SHP77 (cell line): ENCODE measurements at regions not wholly inside any gene's neighbourhood (a gene's known extent, or its start where the extent isn't known, plus 50 kb on each side); places are given as distances from the start of the nearest gene placed in this dataset.

Experiments
- DNase-seq, 2 experiments: peaks; one replicate each; lab custom pipeline; 2025; lab: John Stamatoyannopoulos, UW

DNA sequence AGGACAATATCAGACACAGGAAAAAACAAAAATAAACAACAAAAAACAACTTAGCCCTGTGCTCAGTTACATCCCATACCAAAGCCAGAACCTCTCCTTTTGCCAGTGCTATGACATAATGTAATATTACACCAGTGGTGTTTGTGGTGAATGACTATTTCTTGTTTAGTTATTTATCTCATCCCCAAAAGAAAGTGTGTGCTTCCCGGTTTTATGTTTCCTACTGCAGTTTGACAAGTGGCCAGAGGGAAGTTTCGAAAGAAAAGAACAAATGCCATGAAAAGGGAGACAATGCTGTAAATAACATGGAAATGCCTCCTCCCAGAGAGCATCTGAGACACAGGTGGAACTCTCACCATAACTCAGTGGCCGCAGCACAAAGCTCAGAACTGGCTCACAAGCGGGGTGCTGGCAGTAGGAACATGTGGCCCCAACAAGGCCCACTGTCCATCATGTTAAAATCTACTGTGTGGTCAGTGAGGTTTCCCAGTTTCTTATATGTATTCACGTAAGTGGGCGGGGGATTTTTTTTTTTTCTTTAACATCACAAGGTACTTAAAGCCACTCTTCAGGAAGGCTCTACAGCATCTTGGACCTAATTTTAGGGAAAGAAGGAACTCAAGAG is 158.2 kb downstream of the BARHL2 start:
- DNase-seq, result no peak

DNA sequence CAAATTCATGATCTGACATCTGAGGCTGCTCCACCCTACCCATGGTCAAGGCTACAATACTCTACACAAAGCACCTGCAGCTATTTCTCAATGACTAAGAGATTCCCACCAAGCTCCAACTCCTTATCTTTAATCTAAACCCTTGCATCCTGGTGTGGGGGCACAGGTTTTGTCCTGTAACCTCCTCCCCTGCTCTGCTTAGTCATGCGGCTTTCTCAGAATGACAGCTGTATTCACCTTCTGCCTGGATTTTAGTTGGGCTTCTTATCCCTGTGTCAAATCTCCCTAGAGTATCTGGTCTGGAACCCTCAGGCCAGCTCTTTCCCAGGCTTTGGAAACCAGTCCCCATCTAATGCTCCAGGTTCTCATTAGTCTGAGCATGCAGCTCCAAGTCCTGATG is 159.0 kb downstream of the BARHL2 start:
- DNase-seq, result no peak

DNA sequence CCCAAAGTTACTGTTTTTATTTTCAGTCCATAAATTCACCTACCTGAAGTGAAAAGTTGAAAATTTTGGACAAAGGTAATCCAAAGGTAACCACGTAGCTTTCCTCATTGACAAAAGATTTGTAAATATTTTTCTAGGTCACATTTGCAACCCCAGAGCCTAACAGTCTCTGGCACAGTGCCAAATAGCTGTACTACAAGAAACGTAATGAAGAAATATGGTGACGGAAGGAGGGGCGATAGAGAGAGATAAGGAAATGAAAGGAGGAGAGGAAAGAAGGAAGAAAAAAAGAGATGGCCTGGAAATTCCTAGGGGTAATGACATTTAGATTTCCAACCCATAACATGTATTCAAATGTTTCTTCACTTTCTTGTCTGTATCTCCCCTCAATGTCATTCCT is 159.4 kb downstream of the BARHL2 start:
- DNase-seq, result no peak

DNA sequence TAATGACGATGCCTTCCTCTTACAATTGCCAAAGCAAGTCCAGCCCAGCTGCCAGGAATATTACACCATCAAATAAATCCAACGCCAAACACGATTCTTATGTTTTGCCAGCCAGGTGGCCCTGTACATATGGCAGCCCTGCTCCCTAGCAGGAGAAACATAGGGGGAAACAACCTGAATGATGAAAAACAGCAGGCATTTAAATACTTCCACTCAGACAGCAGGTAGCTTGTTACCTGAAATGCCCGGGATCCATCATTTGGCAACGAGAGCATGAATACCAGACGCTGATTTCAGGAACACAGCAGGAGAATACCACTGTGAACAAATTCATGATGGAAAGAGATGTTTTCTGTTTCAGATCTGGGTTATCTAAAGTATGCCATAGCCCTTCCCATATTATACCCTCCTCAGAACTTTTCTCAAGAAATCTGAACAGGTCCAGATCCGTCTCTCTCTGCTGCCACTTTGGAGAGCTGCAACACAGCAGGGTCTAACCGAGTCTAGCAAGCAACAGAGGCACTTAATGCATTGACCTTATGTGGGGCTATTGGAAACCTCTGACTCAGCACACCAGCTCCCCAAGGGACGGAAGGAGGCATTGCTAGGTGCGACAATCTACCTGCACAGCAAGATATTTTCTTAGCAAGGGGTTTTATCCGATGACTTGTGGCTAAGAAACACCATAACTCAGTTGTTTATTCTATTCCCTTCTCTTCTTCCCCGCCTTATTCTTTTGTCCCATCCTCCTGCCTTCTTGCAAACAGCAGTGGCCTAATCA is 166.3 kb downstream of the BARHL2 start:
- no peak for DNase-seq

DNA sequence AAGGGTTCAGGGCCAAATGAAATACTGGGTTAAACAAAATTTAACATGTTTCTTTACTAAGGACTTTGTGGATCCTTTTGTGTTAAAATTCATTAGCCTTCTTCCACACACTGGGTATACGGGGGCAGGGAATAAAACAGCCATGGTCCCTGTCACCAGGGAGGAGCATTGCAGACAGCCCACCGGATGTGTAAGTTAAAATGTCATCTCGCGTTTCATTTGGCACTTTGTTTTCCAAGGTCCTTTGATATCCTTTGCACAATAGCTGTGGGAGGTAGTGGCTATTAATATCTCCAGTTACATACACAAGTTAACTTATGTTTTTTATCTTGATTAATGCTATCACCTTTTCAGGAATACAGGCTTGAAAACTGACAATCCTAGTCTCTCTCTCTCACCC is 172.7 kb downstream of the BARHL2 start:
- no peak for DNase-seq

DNA sequence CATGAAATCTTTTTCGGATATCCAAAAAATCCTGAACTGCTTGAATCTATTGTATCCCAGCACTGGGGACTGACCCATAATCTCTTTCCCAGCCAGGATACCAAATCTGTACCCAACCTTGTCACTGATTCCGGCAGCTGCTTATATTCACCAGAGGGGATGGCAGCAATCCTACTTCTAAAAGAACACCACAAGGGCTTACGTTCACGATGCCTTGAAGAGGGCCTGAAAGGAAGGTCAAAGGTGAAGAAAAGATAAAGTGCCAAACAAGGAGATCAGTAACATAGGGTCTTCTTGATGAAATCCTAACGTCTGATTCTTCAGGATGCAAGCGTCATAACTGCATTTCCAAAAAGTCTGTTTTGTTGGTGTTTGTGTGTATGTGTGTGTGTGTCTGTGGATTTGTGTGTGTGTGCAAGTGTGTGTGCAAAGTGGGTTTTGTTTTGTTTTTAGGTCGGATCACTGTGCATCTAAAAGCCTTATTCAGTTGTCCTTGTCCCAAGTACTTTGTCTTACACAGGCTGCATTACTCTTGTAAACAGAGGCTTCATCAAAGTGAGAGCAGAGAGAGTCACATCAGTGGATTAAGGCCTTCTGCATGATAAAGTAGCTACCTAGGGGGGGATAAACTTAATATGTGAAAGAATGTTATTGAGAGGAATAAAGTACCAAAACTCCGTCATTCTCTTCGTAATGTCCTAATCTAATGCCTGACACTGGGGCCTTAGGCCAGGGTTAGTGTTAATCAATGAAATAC is 179.3 kb downstream of the BARHL2 start:
- no peak for DNase-seq

DNA sequence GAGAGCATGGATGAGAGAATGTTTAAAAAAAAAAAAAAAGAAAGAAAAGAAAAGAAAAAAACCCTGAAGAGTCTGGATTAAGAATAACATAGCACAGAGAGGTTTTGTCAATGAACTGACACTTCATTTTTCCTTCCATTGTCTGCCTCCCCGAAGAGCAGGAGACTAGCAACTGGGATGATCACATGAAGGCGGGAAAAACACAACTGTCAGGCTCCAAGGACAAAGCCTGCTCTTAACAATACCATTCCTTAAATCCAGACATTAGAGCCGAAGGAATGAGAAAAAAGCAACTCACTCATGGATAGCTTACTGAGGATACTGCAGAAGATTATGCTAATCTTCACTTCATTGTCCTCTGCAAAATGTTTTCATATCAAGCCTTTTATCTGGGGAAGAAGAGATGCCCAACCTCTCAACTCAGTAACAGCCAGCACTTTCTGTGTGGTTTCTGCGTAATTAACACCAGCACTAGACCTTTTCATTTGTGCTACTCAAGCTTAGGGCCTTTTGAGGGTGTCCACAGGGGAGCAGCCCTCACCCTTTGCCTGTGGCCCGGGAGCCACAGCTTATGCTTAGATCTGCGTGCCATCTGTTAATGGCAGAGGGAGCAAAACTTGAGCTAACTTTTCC is 182.3 kb downstream of the BARHL2 start:
- no peak for DNase-seq

DNA sequence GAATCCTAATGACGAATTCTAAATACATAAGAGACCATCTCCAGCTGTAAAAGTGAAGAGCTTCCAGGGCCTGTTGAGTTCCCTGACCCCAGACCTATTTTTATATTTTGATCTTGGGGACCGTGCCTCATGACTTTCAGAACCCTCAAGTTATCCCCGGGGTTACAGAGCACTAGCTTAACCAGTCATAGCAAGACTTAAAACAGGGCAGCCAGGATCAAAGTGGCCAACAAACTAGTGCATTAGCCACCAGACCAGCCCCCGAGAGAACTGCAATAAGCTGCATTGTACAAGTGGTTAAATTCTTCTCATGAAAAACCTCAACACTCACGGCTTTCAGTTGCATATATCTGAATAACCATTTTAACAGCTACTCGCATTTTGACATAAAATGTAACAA is 183.0 kb downstream of the BARHL2 start:
- DNase-seq, result no peak

DNA sequence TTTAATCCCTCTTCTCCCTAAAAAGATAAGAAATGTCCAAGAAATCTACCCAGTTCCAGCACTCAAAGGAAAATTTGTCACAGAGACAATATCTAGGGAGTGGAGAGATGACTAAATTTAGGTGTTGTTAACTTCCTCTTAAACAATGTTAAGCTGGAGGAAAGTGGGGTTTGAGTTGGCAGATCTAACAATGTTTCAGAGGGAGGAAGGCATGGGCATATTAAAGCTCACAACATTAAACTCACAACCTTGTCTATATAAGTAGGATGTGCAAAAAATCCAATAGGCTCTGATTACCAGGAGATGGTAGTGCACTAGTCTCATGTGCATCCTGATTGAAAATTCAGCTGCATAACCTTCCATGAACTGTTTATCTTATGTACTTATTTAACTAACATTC is 190.1 kb downstream of the BARHL2 start:
- DNase-seq, result no peak

DNA sequence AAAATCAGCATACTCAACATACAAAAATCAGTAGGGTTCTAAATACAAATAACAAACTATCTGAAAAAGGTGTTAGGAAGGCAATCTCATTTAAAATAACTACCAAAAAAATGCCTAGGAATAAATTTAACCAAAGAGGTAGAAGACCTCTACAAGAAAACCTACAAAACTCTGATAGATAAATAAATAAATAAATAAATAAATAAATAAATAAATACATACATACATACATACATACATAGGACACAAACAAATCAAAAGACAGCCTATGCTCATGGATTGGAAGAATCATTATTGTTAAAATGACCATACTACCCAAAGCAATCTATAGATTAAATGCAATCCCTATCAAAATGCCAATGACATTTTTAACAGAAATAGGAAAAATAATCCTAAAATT is 194.7 kb downstream of the BARHL2 start:
- DNase-seq, result no peak

DNA sequence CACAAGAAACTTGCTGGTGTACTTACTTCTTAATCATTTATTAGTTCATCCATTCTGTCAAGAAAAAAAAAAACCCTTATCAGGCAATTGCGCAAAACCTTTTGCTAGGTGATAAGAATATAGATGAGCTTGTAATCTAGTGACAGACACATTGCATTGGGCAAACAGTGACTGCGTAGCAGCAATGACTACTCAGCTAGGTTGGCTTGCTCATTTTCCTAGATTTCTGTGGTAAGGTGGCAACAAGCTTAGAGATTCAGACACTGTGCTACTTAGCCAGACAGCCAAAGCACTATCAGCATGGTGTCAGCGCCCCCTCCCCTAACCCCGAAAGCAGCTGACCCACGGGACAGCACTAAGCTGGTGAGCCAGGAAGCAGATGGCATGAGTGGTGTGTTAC is 203.1 kb downstream of the BARHL2 start:
- no peak for DNase-seq

DNA sequence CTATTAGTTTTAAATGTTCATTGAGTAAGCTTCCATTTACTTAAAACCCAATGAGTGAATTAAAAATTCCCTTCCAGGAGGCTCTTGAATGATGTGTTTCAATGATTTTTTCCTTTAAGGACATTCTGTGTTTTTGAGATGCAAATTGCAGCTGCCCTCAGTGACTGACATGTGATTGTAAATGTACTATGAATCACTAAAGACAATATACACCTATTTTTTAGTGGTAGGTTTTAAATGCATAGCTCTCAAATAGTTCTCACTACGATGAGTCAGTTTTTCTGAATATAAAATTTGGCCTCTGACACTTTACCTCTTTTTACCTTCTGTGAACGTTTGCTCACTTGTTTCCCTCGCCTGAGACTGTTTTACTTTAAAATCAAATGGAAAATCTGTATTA is 204.7 kb downstream of the BARHL2 start:
- DNase-seq, result no peak

DNA sequence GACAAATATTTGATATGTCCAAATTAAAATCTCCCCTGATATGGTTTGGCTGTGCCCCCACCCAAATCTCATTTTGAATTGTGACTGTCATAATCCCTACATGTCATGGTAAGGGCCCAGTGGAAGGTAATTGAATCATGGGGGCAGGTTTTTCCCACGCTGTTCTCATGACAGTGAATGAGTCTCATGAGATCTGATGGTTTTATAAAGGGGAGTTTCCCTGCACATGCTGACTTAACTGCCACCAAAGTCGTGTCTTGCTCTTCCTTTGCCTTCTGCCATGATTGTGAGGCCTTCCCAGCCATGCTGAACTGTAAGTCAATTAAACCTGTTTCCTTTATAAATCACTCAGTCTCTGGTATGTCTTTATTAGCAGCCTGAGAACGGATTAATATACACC is 207.0 kb downstream of the BARHL2 start:
- no peak for DNase-seq

DNA sequence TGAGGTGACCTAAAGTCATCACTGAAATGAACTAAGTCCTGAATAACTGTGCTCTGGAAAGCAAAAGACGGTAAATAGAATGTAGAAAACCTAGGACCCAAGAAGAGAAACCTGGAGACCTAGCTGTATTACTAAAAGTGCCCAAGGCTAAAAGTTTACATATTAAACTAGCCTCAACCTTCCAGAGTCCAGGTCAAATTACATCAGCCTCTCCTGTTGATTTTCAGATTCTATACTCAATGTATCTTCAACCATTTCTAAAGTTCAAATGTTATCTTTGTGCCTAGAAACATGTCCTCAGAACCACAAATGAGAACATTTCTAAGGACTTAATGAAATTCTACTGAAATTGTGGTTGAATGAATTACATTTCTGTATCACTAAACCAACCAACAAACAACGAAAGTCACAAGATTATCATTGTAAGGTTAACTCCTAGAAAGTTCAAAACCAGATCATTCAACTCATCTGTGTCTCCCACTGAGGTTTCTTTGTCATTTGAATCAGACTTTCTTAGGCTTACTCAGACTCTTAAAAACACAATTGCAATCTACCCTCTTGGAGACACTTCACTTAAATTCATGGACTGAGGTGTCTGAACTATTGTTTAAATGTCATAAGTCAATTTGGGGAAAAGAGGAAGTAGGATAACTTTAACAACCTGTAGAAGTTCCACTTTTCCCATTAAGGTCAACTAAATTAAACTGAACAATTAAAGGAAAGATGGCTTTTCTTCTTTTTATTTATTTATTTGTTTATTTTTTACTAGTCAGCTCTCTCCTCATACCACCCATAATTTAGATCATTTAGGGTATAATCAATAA is 207.7 kb downstream of the BARHL2 start:
- no peak for DNase-seq

DNA sequence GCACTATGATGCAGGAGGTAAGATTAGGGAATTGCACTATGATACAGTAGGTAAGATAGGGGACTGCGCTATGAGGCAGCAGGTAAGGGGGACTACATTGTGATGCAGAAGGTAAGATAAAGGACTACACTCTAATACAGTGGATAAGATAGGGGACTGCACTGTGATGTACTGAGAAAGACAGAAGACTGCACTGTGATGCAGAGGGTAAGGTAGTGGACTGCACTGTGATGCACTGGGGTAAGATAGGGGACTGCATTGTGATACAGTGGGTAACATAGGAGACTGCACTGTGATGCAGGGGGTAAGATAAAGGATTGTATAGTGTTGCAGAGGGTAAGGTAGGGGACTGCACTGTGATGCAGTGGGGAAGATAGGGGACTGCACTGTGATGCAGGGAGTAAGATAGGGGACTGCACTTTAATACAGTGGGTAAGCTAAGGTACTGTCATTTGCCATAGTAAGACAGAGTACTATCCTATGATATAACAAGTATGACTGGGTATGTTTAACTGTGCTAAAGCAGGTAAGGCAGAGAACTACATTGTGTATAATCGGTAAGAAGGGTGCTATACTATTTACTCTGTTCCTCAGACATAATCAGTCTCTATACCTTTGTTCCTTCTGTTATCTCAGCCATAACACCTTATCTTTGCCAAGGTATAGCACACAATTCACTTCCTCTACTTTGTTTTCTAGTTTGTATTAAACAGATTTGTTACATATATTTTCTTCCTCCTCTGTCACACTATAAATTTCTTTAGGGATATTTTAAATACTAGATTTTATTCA is 208.5 kb downstream of the BARHL2 start:
- no peak for DNase-seq

DNA sequence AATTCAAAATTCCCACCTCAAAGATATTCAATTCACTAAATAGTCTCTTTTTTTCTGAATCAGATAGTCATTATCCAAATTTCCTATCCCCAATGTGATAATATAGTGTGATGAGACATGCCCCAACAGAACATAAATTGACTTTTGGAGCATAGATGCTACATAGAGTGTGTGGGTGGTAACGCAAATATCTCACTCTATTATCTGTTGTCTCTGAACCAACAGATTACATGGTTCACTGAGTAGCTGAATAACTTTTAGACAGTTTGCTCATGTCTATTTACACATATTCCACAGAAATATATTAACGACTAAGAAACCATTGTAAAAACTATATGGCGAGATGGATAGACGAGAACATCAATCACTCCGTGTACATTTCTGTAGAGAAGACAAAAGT is 209.9 kb downstream of the BARHL2 start:
- no peak for DNase-seq

DNA sequence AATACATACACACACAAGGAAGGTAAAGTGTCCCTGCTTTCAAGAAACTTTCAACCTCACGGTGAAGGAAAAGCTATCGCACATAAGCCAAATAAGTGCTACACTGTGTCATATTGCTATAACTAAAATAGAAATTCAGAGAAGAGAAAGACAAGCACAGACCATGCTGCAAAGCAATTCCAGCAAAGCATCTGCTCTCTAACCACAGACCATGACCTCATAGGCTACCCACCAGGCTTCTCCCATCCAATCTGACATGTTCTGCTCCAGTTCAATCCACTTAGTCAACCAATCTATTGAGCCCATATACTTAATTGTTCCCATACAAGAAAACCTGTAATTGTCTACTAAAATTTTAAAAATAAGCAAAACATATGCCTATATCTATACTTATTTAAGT is 211.3 kb downstream of the BARHL2 start:
- no peak for DNase-seq

DNA sequence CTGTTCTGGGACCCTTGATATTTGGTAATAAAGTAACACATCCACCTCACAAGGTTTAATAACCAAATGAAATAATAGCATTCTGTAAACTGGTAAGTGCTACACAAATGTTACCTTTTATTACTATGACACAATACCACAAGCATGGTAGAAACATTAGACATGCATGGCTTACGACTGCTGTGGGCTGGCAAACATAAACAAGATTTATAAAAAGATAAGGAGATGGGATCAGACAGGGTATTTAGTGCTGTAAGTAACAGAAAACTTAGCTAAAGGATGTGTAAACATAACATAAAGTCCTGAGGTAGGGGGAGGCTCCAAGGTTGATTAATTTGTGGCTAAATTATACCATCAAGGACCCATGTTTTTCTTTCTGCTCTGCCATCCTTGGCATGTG is 212.6 kb downstream of the BARHL2 start:
- no peak for DNase-seq

DNA sequence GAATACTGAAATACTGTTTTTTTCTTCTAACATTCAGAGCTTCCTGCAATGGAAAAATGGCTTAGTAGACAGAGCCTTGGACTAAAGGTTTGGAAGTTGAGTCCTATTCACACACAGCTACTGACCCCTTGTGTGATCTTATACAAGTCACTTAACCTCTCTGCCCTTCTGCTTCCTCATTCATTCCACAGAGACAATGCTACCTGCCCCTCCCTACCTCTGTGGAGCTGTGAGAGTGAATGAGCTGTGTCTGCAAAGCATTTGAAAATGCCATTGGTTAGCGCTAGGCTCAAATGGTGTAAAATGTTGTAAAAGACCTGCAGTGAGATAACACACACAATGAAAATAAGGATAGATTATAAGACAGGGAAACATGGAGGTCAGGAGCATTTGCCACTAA is 214.4 kb downstream of the BARHL2 start:
- DNase-seq, result no peak

DNA sequence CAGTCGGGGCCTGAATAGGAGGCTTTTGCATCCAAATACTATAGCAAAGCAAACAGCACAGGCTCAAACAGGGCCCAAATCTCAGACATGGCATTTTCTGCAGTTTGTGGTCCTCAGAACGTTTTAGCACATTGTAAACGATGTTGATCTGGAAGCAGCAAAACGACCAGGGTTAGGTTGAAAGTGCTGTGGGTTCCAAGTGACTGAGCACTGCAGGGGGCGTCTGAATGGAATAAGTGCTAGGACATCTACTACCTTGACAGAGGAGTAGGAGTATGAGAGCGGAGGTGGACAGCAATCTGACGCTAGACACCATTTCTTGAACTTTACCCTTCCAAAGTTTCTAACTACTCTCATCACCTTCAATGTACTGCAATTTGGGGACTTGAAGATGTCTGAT is 214.9 kb downstream of the BARHL2 start:
- DNase-seq, result no peak

DNA sequence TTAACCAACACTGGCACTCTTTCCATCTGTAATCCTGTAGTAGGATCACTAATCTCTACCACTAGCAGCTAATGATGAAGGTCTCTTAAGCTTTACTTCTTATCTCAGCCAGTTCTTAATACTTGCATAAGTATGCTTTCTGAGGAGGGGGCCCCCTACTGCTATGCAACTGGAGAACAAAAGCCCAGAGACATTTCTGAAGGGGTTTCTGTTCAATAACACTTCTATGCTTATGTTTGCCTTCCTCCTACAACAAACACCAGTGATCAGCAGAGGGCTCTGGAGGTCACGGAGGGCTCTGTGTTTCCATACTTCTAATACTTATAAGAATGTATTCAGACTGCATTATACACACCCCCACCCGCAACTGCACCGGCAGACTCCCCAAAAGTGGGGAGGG is 215.8 kb downstream of the BARHL2 start:
- DNase-seq, result no peak
